Vagina (tissue), 2 donors: ENCODE measurements at regions not wholly inside any gene's neighbourhood (a gene's known extent, or its start where the extent isn't known, plus 50 kb on each side); places are given as distances from the start of the nearest gene placed in this dataset.

ENCODE experiments used
- DNase-seq, 2 donors: peaks; one replicate each; pipeline ENCODE4 v3.0.0-alpha.2; 2017; ENCODE audit errors: extremely low spot score in 2 of 2
- H3K27ac ChIP-seq: fragments of 200-600 bp; sonication (generic); one replicate; pipeline ENCODE4 v1.5.1; 2019
- H3K27me3 ChIP-seq: fragments of 200-600 bp; sonication (generic); one replicate; pipeline ENCODE4 v1.5.1; 2019
- H3K36me3 ChIP-seq, 2 donors: fragments of 200-600 bp; sonication (generic); one replicate each; pipeline ENCODE4 v1.5.1; 2017 to 2019
- H3K4me1 ChIP-seq: fragments of 200-600 bp; sonication (generic); one replicate; pipeline ENCODE4 v1.5.1; 2019
- H3K4me3 ChIP-seq, 2 donors: fragments of 200-600 bp; sonication (generic); 1 replicate in 1 of 2; 2 replicates in 1 of 2; pipeline ENCODE4 v1.5.1; 2016 to 2019
- H3K9me3 ChIP-seq: fragments of 200-600 bp; sonication (generic); one replicate; pipeline ENCODE4 v1.5.1; 2019
- POLR2A ChIP-seq, 2 donors: fragments of 450-650 bp; IDR thresholded peaks; one replicate each; pipeline ENCODE4 v1.6.1; 2017; ENCODE audit warnings: antibody characterized with exemption in 2 of 2, mild to moderate bottlenecking in 2 of 2, moderate library complexity in 2 of 2
- POLR2AphosphoS5 ChIP-seq, 2 donors: sonication (generic); formaldehyde crosslinking; IDR thresholded peaks; one replicate each; pipeline ENCODE4 v1.9.0; 2017; ENCODE audit warnings: antibody characterized with exemption in 2 of 2, mild to moderate bottlenecking in 2 of 2, low read depth in 1 of 2; ENCODE audit not compliant: insufficient read depth in 1 of 2
- intact Hi-C: fragments of 100-400 bp; cut with DNase I; formaldehyde crosslinking; loops from one replicate; pipeline ENCODE4 v1.15.1; 2023
- TF ChIP-seq, protein P1 (sequence below), 3 experiments: fragments of 450-650 bp in 2 of 3; fragments of 200-600 bp in 1 of 3; sonication (generic) in 1 of 3; IDR thresholded peaks; one replicate each; pipeline ENCODE4 v1.5.1; 2017 to 2019; ENCODE audit warnings: antibody characterized with exemption in 3 of 3, mild to moderate bottlenecking in 2 of 3, moderate library complexity in 2 of 3

DNA sequence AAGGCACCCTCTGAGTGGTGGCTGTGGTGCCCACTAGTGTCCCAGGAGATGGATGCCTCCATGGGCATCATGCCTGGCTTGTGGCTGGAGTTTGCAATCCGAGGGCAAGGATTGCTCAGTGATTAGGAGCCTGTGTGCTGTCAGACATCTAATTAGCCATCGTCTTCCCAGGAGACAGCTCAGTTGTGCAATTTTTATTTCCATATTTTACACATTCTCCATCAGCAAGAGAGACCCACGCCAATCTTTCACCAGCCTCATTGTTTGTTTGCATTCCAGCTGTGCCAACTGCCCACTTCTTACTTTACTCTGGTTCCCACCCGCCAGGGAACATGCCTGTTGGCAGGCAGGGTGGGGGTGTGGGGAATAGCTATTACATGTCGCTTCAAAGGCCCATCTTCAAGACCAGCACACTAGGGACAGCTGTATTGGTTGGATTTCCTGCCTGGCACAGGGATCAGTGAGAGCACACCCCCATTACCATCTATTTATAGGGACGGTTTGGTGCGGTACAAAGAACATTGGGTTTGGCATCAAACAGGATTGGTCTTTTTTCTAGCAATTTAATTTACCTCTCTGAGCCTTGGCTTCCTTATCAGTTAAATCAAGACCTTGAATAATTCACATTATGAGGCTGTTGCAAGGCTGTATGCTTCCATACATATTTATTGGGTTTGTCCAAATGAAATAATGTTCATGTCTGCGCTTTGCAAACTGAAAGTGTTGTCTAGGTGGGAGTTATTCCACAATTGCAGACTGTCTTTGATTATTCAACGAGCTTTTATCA, 80.7 kb upstream of the NAV2 start:
- intact Hi-C loops = no loop called here
- no peak overlapping the region for H3K4me3 ChIP-seq
- no peak overlapping the region for H3K27ac ChIP-seq

DNA sequence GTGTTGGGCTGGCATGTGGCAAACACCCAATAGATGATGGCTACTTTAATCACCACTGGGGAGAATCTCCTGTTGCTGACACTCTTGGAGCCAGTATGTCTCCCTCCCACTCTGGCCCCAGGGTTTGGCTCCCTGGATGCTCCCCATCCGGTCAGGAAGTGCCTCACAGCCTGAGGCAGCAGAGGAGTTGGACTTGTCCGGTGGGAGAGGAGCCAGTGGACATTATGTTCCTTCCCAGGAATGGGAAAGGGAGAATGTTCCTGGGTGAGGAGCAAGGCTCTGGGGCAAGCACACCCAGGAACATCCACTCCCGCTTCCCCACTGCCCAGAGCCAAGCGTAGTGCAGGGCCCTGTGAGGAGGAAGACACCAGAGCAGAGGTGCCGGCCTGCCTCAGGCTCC, 84.6 kb upstream of the NAV2 start:
- intact Hi-C loops = no loop called here
- Histone ChIP-seq H3K27me3 (no peaks in the 10 kb centered on the region), H3K27ac (peak overlapping the region; percentile 68), H3K4me3 (no peak overlapping the region), H3K4me1 (peaks cover 27% of the 10 kb centered on the region), H3K9me3 (peaks cover 4% of the 10 kb centered on the region), H3K36me3 (no peaks in the 10 kb centered on the region)
- TF ChIP-seq POLR2AphosphoS5 (IDR thresholded peaks at IDR 0.05; ENCODE audit: insufficient read depth in 1 of 2, low read depth in 1 of 2) (peak; percentile 69 to 92), POLR2A (IDR thresholded peaks at IDR 0.05) (peak in 1 of 2 donors; percentile 10)
- TF ChIP-seq, protein P1, sequence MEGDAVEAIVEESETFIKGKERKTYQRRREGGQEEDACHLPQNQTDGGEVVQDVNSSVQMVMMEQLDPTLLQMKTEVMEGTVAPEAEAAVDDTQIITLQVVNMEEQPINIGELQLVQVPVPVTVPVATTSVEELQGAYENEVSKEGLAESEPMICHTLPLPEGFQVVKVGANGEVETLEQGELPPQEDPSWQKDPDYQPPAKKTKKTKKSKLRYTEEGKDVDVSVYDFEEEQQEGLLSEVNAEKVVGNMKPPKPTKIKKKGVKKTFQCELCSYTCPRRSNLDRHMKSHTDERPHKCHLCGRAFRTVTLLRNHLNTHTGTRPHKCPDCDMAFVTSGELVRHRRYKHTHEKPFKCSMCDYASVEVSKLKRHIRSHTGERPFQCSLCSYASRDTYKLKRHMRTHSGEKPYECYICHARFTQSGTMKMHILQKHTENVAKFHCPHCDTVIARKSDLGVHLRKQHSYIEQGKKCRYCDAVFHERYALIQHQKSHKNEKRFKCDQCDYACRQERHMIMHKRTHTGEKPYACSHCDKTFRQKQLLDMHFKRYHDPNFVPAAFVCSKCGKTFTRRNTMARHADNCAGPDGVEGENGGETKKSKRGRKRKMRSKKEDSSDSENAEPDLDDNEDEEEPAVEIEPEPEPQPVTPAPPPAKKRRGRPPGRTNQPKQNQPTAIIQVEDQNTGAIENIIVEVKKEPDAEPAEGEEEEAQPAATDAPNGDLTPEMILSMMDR (IDR thresholded peaks at IDR 0.05) = peak in 1 of 3 experiments; percentile 23
- peak in 1 of 2 donors; percentile 97 for DNase-seq

More for the DNA sequence above, 80.7 kb upstream of the NAV2 start:
- H3K4me1 ChIP-seq = peaks cover 38% of the 10 kb centered on the region
- no peaks in the 10 kb centered on the region for H3K27me3 ChIP-seq
- peak in 1 of 2 donors; percentile 52 for DNase-seq
- H3K36me3 ChIP-seq = no peaks in the 10 kb centered on the region
- no peaks in the 10 kb centered on the region for H3K9me3 ChIP-seq
- TF ChIP-seq, protein P1 (IDR thresholded peaks at IDR 0.05) = no peak
- TF ChIP-seq POLR2A (IDR thresholded peaks at IDR 0.05) (no peak), POLR2AphosphoS5 (IDR thresholded peaks at IDR 0.05; ENCODE audit: insufficient read depth in 1 of 2, low read depth in 1 of 2) (no peak)

DNA sequence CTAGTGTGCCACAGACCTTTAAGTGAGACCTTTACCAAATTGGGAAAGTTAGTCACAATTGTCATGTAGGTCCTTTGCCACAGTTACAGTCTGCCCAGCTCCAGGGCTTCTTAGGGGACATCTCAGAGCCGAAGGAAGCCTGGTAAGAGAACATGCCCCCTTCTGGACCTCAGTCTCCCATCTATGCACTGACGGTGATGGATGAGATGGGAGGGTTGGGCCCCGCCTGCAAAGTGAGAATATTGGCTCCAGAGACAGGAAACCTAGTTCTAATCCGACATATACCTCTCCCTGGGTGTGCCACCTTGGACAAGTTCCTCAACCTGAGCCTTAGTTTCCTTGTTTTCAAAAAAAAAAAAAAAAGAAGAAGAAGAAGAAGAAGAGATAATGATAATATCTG, 85.1 kb upstream of the NAV2 start:
- TF ChIP-seq, protein P1 (IDR thresholded peaks at IDR 0.05) = no peak
- TF ChIP-seq POLR2A (IDR thresholded peaks at IDR 0.05) = no peak
- no peak for TF ChIP-seq POLR2AphosphoS5 (IDR thresholded peaks at IDR 0.05; ENCODE audit: insufficient read depth in 1 of 2, low read depth in 1 of 2)
- H3K4me3 ChIP-seq = no peak overlapping the region
- H3K27ac ChIP-seq = peak overlapping the region; percentile 68
- intact Hi-C loops = no loop called here
- no peak for DNase-seq
- no peaks in the 10 kb centered on the region for H3K36me3 ChIP-seq
- no peaks in the 10 kb centered on the region for H3K27me3 ChIP-seq
- peaks cover 22% of the 10 kb centered on the region for H3K4me1 ChIP-seq
- peaks cover 4% of the 10 kb centered on the region for H3K9me3 ChIP-seq

DNA sequence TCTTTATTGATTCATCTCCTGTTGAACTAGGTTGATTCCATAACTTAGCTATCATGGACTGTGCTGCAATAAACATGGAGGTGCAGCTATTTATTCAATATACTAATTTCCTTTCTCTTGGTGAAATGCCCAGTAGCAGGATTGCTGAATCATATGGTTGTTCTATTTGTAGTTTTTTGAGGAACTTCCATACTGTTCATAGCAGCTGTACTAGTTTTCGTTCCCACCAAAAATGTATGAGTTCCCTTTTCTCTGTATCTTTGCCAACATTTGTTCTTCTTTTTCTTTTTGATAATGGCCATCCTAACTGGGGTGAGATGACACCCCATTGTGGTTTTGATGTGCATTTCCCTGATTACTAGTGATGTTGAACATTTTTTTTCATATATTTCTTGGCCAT, 87.2 kb upstream of the NAV2 start:
- peaks cover 4% of the 10 kb centered on the region for H3K9me3 ChIP-seq
- no peak for TF ChIP-seq POLR2AphosphoS5 (IDR thresholded peaks at IDR 0.05; ENCODE audit: insufficient read depth in 1 of 2, low read depth in 1 of 2)
- TF ChIP-seq POLR2A (IDR thresholded peaks at IDR 0.05) = no peak
- TF ChIP-seq, protein P1 (IDR thresholded peaks at IDR 0.05) = no peak
- no peaks in the 10 kb centered on the region for H3K36me3 ChIP-seq
- H3K27ac ChIP-seq = no peak overlapping the region
- DNase-seq = no peak
- intact Hi-C loops = no loop called here
- H3K4me1 ChIP-seq = peaks cover 12% of the 10 kb centered on the region
- H3K4me3 ChIP-seq = no peak overlapping the region
- no peaks in the 10 kb centered on the region for H3K27me3 ChIP-seq
